Panc1 (cell line): ENCODE measurements at regions not wholly inside any gene's neighbourhood (a gene's known extent, or its start where the extent isn't known, plus 50 kb on each side); places are given as distances from the start of the nearest gene placed in this dataset.

Experiments used
- ATAC-seq: fragments of 200-7000 bp; cut with Tn5 transposase; 2 replicates; pipeline ENCODE4 v1.9.1; 2020; ENCODE audit warnings: mild to moderate bottlenecking, moderate library complexity
- BruUV-seq: library from RNA; stranded (reverse); fragments of 400-500 nt; replicated peaks from 2 replicates; lab custom pipeline; 2021; lab: Mats Ljungman, UMichigan
- CTCF ChIA-PET: fragments of 300-600 bp; sonication (Branson Sonifier 250); formaldehyde crosslinking; loops from one replicate; lab custom pipeline; 2022; ENCODE audit warnings: antibody characterized with exemption; lab: Charles Lee
- POLR2A ChIA-PET: fragments of 300-600 bp; sonication (Branson Sonifier 250); formaldehyde crosslinking; loops from one replicate; lab custom pipeline; 2022; ENCODE audit warnings: antibody characterized with exemption; lab: Charles Lee
- DNase-seq: peaks from one replicate; pipeline ENCODE4 v3.0.0-alpha.2; 2010; ENCODE audit warnings: low read depth, low spot score
- H3K27ac ChIP-seq: 2 replicates; pipeline ENCODE4 v1.5.1; 2011; ENCODE audit warnings: mild to moderate bottlenecking, low read length, inconsistent platforms
- H3K27me3 ChIP-seq: fragments of 200-500 bp; sonication (Bioruptor generic); 2 replicates; pipeline ENCODE4 v1.6.0; 2014; ENCODE audit warnings: low read length, inconsistent platforms; ENCODE audit not compliant: control insufficient read depth, insufficient read depth
- H3K36me3 ChIP-seq: fragments of 200-500 bp; sonication (Bioruptor generic); 2 replicates; pipeline ENCODE4 v1.5.1; 2014; ENCODE audit warnings: inconsistent platforms, mild to moderate bottlenecking, low read length, moderate library complexity; ENCODE audit not compliant: control insufficient read depth, insufficient read depth
- H3K4me1 ChIP-seq: 2 replicates; pipeline ENCODE4 v1.5.1; 2011; ENCODE audit warnings: inconsistent platforms, mild to moderate bottlenecking, low read length, moderate library complexity; ENCODE audit not compliant: control insufficient read depth, insufficient read depth
- H3K4me3 ChIP-seq, 2 experiments: 2 replicates each; pipeline ENCODE4 v1.5.1; 2011 to 2012; ENCODE audit warnings: low read depth in 2 of 2, low read length in 2 of 2, mild to moderate bottlenecking in 2 of 2, inconsistent platforms in 1 of 2, moderate library complexity in 1 of 2
- H3K9me3 ChIP-seq: fragments of 200-500 bp; sonication (Bioruptor generic); 2 replicates; pipeline ENCODE4 v1.5.1; 2014; ENCODE audit warnings: low read depth, mild to moderate bottlenecking, inconsistent platforms, low read length, moderate library complexity; ENCODE audit not compliant: control insufficient read depth, insufficient read depth
- CTCF ChIP-seq: fragments of 450-650 bp; IDR thresholded peaks from 2 replicates; pipeline ENCODE4 v1.5.1; 2017; ENCODE audit warnings: mild to moderate bottlenecking
- POLR2AphosphoS5 ChIP-seq: IDR thresholded peaks from 2 replicates; pipeline ENCODE4 v1.6.1; 2012; ENCODE audit warnings: mild to moderate bottlenecking, low read depth, low read length, moderate library complexity
- REST ChIP-seq, 2 experiments: IDR thresholded peaks; 2 replicates each; pipeline ENCODE4 v1.6.1; 2011 to 2012; ENCODE audit warnings: low read depth in 2 of 2, control low read depth in 1 of 2, low read length in 1 of 2, mild to moderate bottlenecking in 1 of 2, moderate library complexity in 1 of 2; ENCODE audit not compliant: insufficient read depth in 1 of 2
- SIN3A ChIP-seq: IDR thresholded peaks from 2 replicates; pipeline ENCODE4 v1.6.1; 2012; ENCODE audit warnings: low read depth, mild to moderate bottlenecking, low read length, moderate library complexity, borderline replicate concordance; ENCODE audit not compliant: insufficient read depth
- TCF7L2 ChIP-seq: IDR thresholded peaks from 2 replicates; pipeline ENCODE4 v1.6.1; 2011; ENCODE audit warnings: mild to moderate bottlenecking, low read depth, low read length, inconsistent platforms
- in situ Hi-C: cut with HindIII; loops from 2 replicates; pipeline ENCODE4 v1.10.0; 2016; ENCODE audit warnings: low sequenced_read_pairs, low pct_unique_long_range_greater_than_20kb
- intact Hi-C: fragments of 100-400 bp; cut with micrococcal nuclease; formaldehyde crosslinking; loops from one replicate; pipeline ENCODE4 v1.10.0; 2022; ENCODE audit not compliant: unreplicated experiment

GRCh38 chr7:46360811-46361210, 439.7 kb upstream of the IGFBP3 start:
- H3K36me3 ChIP-seq: no peaks in the 10 kb centered on the region
- intact Hi-C loops: no loop called here
- H3K27ac ChIP-seq: no peak overlapping the region
- no peaks in the 10 kb centered on the region for H3K4me1 ChIP-seq
- ATAC-seq (peak; percentile 63), DNase-seq (no peak)
- H3K4me3 ChIP-seq: no peak overlapping the region
- ChIA-PET POLR2A (no interaction called here), CTCF (no interaction called here)
- TF ChIP-seq CTCF: no peak
- no peak for TF ChIP-seq REST (IDR thresholded peaks at IDR 0.05; ENCODE audit: insufficient read depth in 1 of 2, low read depth in 2 of 2, low read length in 1 of 2)
- TF ChIP-seq POLR2AphosphoS5: no peak
- no peak for TF ChIP-seq TCF7L2
- TF ChIP-seq SIN3A: no peak
- in situ Hi-C loops: no loop called here
- H3K27me3 ChIP-seq: no peaks in the 10 kb centered on the region
- BruUV-seq: no TSS peak
- no peaks in the 10 kb centered on the region for H3K9me3 ChIP-seq

- no peaks in the 10 kb centered on the region for H3K4me1 ChIP-seq
- DNase-seq (no peak), ATAC-seq (no peak)
- no peaks in the 10 kb centered on the region for H3K36me3 ChIP-seq
- H3K27me3 ChIP-seq: no peaks in the 10 kb centered on the region
- POLR2A ChIA-PET: no interaction called here
- intact Hi-C loops (no loop called here), in situ Hi-C loops (no loop called here)
- CTCF ChIA-PET: no interaction called here
- H3K4me3 ChIP-seq: no peak overlapping the region
- TF ChIP-seq CTCF (no peak), SIN3A (no peak), REST (IDR thresholded peaks at IDR 0.05; ENCODE audit: insufficient read depth in 1 of 2, low read depth in 2 of 2, low read length in 1 of 2) (no peak), TCF7L2 (no peak), POLR2AphosphoS5 (no peak)
- H3K27ac ChIP-seq: no peak overlapping the region
- H3K9me3 ChIP-seq: no peaks in the 10 kb centered on the region
- no TSS peak for BruUV-seq
Measured at GRCh38 chr7:46360296-46360695, 439.2 kb upstream of the IGFBP3 start.
